ENCODE measurements at regions not wholly inside any gene's neighbourhood (a gene's known extent, or its start where the extent isn't known, plus 50 kb on each side); places are given as distances from the start of the nearest gene placed in this dataset.
"Not testable (repeated sequence)": the region's sequence is repeated elsewhere in the genome, so short reads cannot be mapped to it uniquely, and the experiment has no call there.

DNA sequence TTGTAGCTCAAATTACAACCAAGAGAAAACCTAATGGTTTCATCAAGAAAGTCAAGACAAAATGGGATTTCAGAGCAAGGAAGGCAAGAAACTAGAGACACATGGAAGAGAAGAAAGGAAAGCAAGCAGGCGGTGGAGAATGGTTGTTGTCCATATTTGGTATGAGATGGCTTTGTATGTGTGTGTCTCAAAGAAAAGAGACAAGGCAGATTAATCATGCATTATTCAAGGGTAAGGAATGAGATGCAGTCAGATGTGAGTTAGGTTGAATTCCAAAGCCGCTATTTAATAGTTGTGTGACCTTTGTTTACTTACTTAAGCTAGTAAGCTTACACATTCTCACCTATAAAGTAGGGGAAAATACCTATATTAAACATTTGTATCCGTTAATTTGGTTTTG, 1029.6 kb downstream of the CDH11 start:
- no peaks in the 10 kb centered on the region for H3K4me1 ChIP-seq (ENCODE audit: control insufficient read depth in 1 of 2, insufficient read depth in 2 of 2, low read length in 2 of 2)
- no peaks in the 10 kb centered on the region for H3K9me3 ChIP-seq (ENCODE audit: control insufficient read depth in 1 of 2, low read length in 2 of 2)
- H3K36me3 ChIP-seq (ENCODE audit: control insufficient read depth in 1 of 2, insufficient read depth in 2 of 2, low read length in 2 of 2) = no peaks in the 10 kb centered on the region
- no peak overlapping the region for H3K27ac ChIP-seq (ENCODE audit: low read depth, low read length)
- no peaks in the 10 kb centered on the region for H3K27me3 ChIP-seq (ENCODE audit: control insufficient read depth in 1 of 2, insufficient read depth in 2 of 2, low read length in 2 of 2)
- no peak overlapping the region for H3K9ac ChIP-seq (ENCODE audit: low read depth in 1 of 2, low read length in 2 of 2)
- H3K4me3 ChIP-seq (ENCODE audit: low read depth in 1 of 2, low read length in 2 of 2) = no peak overlapping the region

DNA sequence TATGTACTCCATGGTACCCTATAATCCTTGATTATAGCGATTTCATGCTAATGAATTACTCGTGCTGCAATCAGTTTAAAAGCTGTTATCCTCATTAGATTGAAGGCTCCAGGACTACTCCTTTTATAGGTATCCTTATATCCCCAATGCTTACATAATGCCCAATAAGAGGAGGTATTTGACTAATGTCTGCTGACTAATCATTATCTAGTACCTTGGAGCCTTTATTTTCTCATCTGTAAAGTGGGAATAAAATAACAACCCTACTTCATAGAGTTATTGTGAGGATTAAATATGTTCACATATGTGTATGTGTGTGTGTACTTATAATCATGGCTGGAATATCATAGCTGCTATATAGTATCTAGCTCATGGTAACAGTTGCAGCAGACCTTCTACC, 1031.5 kb downstream of the CDH11 start:
- H3K4me1 ChIP-seq (ENCODE audit: control insufficient read depth in 1 of 2, insufficient read depth in 2 of 2, low read length in 2 of 2) = no peaks in the 10 kb centered on the region
- H3K27me3 ChIP-seq (ENCODE audit: control insufficient read depth in 1 of 2, insufficient read depth in 2 of 2, low read length in 2 of 2) = no peaks in the 10 kb centered on the region
- H3K9me3 ChIP-seq (ENCODE audit: control insufficient read depth in 1 of 2, low read length in 2 of 2) = no peaks in the 10 kb centered on the region
- H3K9ac ChIP-seq (ENCODE audit: low read depth in 1 of 2, low read length in 2 of 2) = no peak overlapping the region
- no peak overlapping the region for H3K27ac ChIP-seq (ENCODE audit: low read depth, low read length)
- H3K36me3 ChIP-seq (ENCODE audit: control insufficient read depth in 1 of 2, insufficient read depth in 2 of 2, low read length in 2 of 2) = no peaks in the 10 kb centered on the region
- H3K4me3 ChIP-seq (ENCODE audit: low read depth in 1 of 2, low read length in 2 of 2) = no peak overlapping the region

DNA sequence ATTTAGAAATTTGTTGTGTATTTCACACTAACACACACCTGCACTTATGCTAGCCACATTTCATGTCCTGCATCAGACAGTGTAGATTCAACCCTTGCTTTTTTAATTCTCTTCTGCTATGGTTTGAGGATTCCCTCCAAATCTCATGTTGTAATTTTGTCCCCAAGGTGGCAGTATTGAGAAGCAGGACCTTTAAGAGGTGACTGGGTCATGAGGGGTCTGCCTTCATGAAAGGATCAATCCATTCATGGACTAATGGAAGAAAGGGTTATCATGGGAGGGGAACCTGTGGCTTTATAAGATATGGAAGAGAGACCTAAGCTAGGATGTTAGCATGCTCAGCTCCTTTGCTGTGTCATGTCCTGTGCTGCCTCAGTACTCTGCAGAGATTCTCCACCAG, 1032.2 kb downstream of the CDH11 start:
- Histone ChIP-seq H3K4me3 (ENCODE audit: low read depth in 1 of 2, low read length in 2 of 2) (no peak overlapping the region), H3K9ac (ENCODE audit: low read depth in 1 of 2, low read length in 2 of 2) (no peak overlapping the region), H3K4me1 (ENCODE audit: control insufficient read depth in 1 of 2, insufficient read depth in 2 of 2, low read length in 2 of 2) (no peaks in the 10 kb centered on the region), H3K9me3 (ENCODE audit: control insufficient read depth in 1 of 2, low read length in 2 of 2) (no peaks in the 10 kb centered on the region), H3K36me3 (ENCODE audit: control insufficient read depth in 1 of 2, insufficient read depth in 2 of 2, low read length in 2 of 2) (no peaks in the 10 kb centered on the region), H3K27me3 (ENCODE audit: control insufficient read depth in 1 of 2, insufficient read depth in 2 of 2, low read length in 2 of 2) (no peaks in the 10 kb centered on the region), H3K27ac (ENCODE audit: low read depth, low read length) (no peak overlapping the region)

DNA sequence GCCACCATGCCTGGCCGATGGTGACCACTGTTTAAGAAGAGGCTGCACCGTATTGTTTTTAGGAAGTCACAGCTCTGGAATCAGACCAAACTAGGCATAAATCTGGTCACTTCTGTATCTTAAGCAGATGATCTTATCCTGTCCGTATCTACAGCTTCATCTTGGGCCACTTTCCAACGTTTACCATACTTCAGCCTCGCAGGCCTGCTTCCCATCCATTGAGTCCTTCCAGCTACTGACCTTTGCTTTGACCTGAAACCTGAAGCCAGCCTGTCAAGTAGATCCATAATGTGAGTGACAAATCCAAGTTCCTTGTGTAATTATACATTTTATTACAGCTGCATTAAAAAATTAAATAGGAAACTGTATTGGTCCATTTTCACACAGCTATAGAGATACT, 1033.0 kb downstream of the CDH11 start:
- H3K27me3 ChIP-seq (ENCODE audit: control insufficient read depth in 1 of 2, insufficient read depth in 2 of 2, low read length in 2 of 2) = no peaks in the 10 kb centered on the region
- H3K36me3 ChIP-seq (ENCODE audit: control insufficient read depth in 1 of 2, insufficient read depth in 2 of 2, low read length in 2 of 2) = no peaks in the 10 kb centered on the region
- H3K27ac ChIP-seq (ENCODE audit: low read depth, low read length) = no peak overlapping the region
- H3K9ac ChIP-seq (ENCODE audit: low read depth in 1 of 2, low read length in 2 of 2) = no peak overlapping the region
- no peaks in the 10 kb centered on the region for H3K9me3 ChIP-seq (ENCODE audit: control insufficient read depth in 1 of 2, low read length in 2 of 2)
- H3K4me1 ChIP-seq (ENCODE audit: control insufficient read depth in 1 of 2, insufficient read depth in 2 of 2, low read length in 2 of 2) = no peaks in the 10 kb centered on the region
- H3K4me3 ChIP-seq (ENCODE audit: low read depth in 1 of 2, low read length in 2 of 2) = no peak overlapping the region

DNA sequence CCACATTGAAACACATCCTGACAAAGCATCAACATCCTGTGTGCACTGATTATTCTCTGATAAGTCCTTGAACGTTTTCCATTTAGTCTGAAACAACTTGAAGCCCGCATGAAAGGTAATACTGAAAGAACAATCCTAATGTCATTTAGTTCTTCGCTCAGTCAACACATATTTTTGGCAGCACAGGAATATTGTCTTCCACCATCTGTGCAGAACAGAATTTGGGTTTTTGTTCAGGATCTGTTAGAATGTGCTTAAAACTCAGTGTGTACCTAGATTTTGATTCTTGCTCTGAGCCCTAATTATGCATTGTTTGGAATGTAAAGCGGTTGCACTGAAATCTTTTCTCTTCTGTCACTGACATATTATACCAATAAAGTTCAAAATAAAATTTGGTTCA, 1036.6 kb downstream of the CDH11 start:
- H3K4me1 ChIP-seq (ENCODE audit: control insufficient read depth in 1 of 2, insufficient read depth in 2 of 2, low read length in 2 of 2) = no peaks in the 10 kb centered on the region
- H3K36me3 ChIP-seq (ENCODE audit: control insufficient read depth in 1 of 2, insufficient read depth in 2 of 2, low read length in 2 of 2) = no peaks in the 10 kb centered on the region
- no peak overlapping the region for H3K9ac ChIP-seq (ENCODE audit: low read depth in 1 of 2, low read length in 2 of 2)
- H3K9me3 ChIP-seq (ENCODE audit: control insufficient read depth in 1 of 2, low read length in 2 of 2) = peaks cover 0 to 2% of the 10 kb centered on the region in 2 donors
- H3K27ac ChIP-seq (ENCODE audit: low read depth, low read length) = no peak overlapping the region
- H3K4me3 ChIP-seq (ENCODE audit: low read depth in 1 of 2, low read length in 2 of 2) = no peak overlapping the region
- H3K27me3 ChIP-seq (ENCODE audit: control insufficient read depth in 1 of 2, insufficient read depth in 2 of 2, low read length in 2 of 2) = no peaks in the 10 kb centered on the region

DNA sequence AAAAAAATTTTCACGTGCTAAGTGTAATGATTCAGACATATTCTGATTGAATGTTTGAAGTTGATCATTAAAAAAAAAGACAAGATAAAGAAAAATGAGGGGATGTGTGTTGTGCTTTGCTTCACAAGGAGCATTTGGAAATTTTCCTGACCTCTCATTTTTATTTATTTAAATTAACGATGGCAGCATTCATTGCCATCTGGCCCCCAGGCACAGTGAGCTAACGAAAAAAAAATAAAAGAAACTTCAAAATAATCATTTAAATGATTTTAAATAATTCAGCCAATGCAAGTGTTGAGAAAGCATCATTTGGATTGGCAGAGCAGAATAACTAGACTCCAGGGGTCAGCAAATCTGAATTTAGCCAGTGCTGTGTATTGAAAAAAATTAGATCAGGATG, 1037.2 kb downstream of the CDH11 start:
- H3K27me3 ChIP-seq (ENCODE audit: control insufficient read depth in 1 of 2, insufficient read depth in 2 of 2, low read length in 2 of 2) = no peaks in the 10 kb centered on the region
- H3K9me3 ChIP-seq (ENCODE audit: control insufficient read depth in 1 of 2, low read length in 2 of 2) = peaks cover 0 to 2% of the 10 kb centered on the region in 2 donors

DNA sequence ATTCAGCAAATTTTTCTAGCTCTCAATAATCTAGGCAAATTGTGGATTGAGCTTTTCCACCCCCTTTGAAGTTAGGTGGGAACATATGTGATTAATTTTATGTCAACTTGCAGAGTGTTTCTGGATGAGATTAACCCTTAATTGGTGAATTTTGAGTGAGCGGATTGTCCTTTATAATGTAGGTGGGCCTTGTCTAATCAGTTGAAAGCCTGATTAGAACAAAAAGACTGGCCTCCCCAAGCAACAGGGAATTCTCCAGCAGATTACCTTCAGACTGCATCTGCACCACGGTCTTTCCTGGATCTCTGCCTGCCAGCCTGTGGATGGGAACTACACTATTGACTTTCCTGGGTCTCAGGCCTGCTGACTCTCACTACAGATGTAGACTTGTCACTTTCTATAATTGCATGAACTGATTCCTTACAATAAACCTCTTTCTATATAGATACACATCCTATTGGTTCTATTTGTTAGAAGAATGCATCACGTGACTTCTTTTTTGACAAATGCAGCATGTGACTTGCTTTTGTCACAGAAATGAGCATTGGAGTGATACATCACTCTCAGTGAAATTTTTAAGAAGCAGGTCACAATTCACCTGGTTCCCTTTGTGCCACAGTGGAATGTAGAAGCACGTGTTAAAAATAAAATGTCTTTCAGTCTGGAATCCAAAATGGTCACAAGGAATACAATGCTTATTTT, 1038.3 kb downstream of the CDH11 start:
- no peak overlapping the region for H3K27ac ChIP-seq (ENCODE audit: low read depth, low read length)
- no peaks in the 10 kb centered on the region for H3K27me3 ChIP-seq (ENCODE audit: control insufficient read depth in 1 of 2, insufficient read depth in 2 of 2, low read length in 2 of 2)
- no peak overlapping the region for H3K4me3 ChIP-seq (ENCODE audit: low read depth in 1 of 2, low read length in 2 of 2)
- H3K36me3 ChIP-seq (ENCODE audit: control insufficient read depth in 1 of 2, insufficient read depth in 2 of 2, low read length in 2 of 2) = no peaks in the 10 kb centered on the region
- H3K9me3 ChIP-seq (ENCODE audit: control insufficient read depth in 1 of 2, low read length in 2 of 2) = peaks cover 0 to 2% of the 10 kb centered on the region in 2 donors
- H3K9ac ChIP-seq (ENCODE audit: low read depth in 1 of 2, low read length in 2 of 2) = no peak overlapping the region
- H3K4me1 ChIP-seq (ENCODE audit: control insufficient read depth in 1 of 2, insufficient read depth in 2 of 2, low read length in 2 of 2) = no peaks in the 10 kb centered on the region

More for the DNA sequence above, 1037.2 kb downstream of the CDH11 start:
- H3K9ac ChIP-seq (ENCODE audit: low read depth in 1 of 2, low read length in 2 of 2) = no peak overlapping the region
- no peaks in the 10 kb centered on the region for H3K36me3 ChIP-seq (ENCODE audit: control insufficient read depth in 1 of 2, insufficient read depth in 2 of 2, low read length in 2 of 2)
- H3K27ac ChIP-seq (ENCODE audit: low read depth, low read length) = no peak overlapping the region
- H3K4me3 ChIP-seq (ENCODE audit: low read depth in 1 of 2, low read length in 2 of 2) = no peak overlapping the region
- H3K4me1 ChIP-seq (ENCODE audit: control insufficient read depth in 1 of 2, insufficient read depth in 2 of 2, low read length in 2 of 2) = no peaks in the 10 kb centered on the region

DNA sequence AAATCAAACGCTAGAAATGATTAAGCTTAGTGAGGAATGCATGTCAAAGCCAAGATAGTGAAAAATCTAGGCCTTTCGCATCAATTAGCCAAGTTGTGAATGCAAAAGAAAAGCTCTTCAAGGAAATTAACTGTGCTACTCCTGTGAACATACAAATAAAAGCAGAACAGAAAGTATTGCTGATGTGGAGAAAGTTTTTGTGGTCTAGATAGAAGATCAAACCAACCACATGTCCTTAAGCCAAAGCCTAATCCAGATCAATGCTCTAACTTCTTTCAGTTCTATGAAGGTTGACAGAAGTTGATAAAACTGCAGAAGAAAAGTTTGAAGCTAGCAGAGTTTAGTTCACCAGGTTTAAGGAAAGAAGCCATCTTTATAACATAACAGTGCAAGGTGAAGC, 1044.6 kb downstream of the CDH11 start:
- no peak overlapping the region for H3K9ac ChIP-seq (ENCODE audit: low read depth in 1 of 2, low read length in 2 of 2)
- H3K36me3 ChIP-seq (ENCODE audit: control insufficient read depth in 1 of 2, insufficient read depth in 2 of 2, low read length in 2 of 2) = no peaks in the 10 kb centered on the region
- H3K4me3 ChIP-seq (ENCODE audit: low read depth in 1 of 2, low read length in 2 of 2) = no peak overlapping the region
- no peaks in the 10 kb centered on the region for H3K27me3 ChIP-seq (ENCODE audit: control insufficient read depth in 1 of 2, insufficient read depth in 2 of 2, low read length in 2 of 2)
- no peaks in the 10 kb centered on the region for H3K9me3 ChIP-seq (ENCODE audit: control insufficient read depth in 1 of 2, low read length in 2 of 2)
- H3K4me1 ChIP-seq (ENCODE audit: control insufficient read depth in 1 of 2, insufficient read depth in 2 of 2, low read length in 2 of 2) = no peaks in the 10 kb centered on the region
- no peak overlapping the region for H3K27ac ChIP-seq (ENCODE audit: low read depth, low read length)

DNA sequence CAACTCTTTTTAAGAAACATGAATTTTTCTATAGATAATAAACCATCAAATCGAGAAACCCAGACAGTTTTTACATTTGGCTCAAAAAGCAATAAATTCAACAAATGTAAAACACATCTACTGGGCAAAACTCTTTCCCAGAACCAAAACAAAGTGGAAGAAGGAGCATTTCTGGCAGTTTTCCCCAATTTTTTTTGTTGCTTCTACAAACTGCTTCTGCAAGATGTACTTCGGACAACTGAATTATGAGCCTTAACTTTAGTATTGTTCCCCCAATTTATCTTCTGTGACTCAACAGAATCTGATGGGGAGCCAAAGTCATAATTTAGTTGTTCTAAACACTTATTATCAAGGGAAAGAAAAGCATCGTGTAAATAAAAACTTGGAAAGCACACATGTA, 1047.2 kb downstream of the CDH11 start:
- no peaks in the 10 kb centered on the region for H3K27me3 ChIP-seq (ENCODE audit: control insufficient read depth in 1 of 2, insufficient read depth in 2 of 2, low read length in 2 of 2)
- H3K4me1 ChIP-seq (ENCODE audit: control insufficient read depth in 1 of 2, insufficient read depth in 2 of 2, low read length in 2 of 2) = no peaks in the 10 kb centered on the region
- H3K9me3 ChIP-seq (ENCODE audit: control insufficient read depth in 1 of 2, low read length in 2 of 2) = no peaks in the 10 kb centered on the region
- H3K4me3 ChIP-seq (ENCODE audit: low read depth in 1 of 2, low read length in 2 of 2) = no peak overlapping the region
- H3K36me3 ChIP-seq (ENCODE audit: control insufficient read depth in 1 of 2, insufficient read depth in 2 of 2, low read length in 2 of 2) = no peaks in the 10 kb centered on the region
- H3K9ac ChIP-seq (ENCODE audit: low read depth in 1 of 2, low read length in 2 of 2) = no peak overlapping the region
- no peak overlapping the region for H3K27ac ChIP-seq (ENCODE audit: low read depth, low read length)

DNA sequence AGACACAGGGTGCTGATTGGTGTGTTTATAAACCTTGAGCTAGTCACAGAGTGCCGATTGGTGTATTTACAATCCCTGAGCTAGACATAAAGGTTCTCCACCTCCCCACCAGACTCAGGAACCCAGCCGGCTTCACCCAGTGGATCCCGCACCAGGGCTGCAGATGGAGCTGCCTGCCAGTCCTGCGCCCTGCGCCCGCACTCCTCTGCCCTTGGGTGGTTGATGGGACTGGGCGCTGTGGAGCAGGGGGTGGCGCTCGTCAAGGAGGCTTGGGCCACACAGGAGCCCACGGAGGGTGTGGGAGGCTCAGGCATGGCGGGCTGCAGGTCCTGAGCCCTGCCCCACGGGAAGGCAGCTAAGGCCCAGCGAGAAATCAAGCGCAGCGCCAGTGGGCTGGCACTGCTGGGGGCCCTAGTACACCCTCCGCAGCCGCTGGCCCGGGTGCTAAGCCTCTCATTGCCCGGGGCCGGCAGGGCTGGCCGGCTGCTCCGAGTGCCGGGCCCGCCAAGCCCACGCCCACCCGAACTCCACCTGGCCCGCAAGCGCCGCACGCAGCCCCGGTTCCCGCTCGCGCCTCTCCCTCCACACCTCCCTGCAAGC, 1049.6 kb downstream of the CDH11 start:
- not testable (repeated sequence) for H3K4me1 ChIP-seq (ENCODE audit: control insufficient read depth in 1 of 2, insufficient read depth in 2 of 2, low read length in 2 of 2); H3K9ac ChIP-seq (ENCODE audit: low read depth in 1 of 2, low read length in 2 of 2); H3K9me3 ChIP-seq (ENCODE audit: control insufficient read depth in 1 of 2, low read length in 2 of 2); H3K27me3 ChIP-seq (ENCODE audit: control insufficient read depth in 1 of 2, insufficient read depth in 2 of 2, low read length in 2 of 2); H3K27ac ChIP-seq (ENCODE audit: low read depth, low read length); H3K36me3 ChIP-seq (ENCODE audit: control insufficient read depth in 1 of 2, insufficient read depth in 2 of 2, low read length in 2 of 2); H3K4me3 ChIP-seq (ENCODE audit: low read depth in 1 of 2, low read length in 2 of 2)
